Spleen (tissue), 11 donors: ENCODE measurements at regions not wholly inside any gene's neighbourhood (a gene's known extent, or its start where the extent isn't known, plus 50 kb on each side); places are given as distances from the start of the nearest gene placed in this dataset.

ENCODE experiments used
- DNase-seq: peaks from one replicate; pipeline ENCODE4 v3.0.0-alpha.2; 2020
- H3K27ac ChIP-seq, 8 donors: fragments of 200-600 bp; sonication (generic) in 7 of 8; 1 replicate in 4 of 8; 2 replicates in 4 of 8; pipeline versions ENCODE4 v1.5.0 to v1.8.0; 2016 to 2021; ENCODE audit warnings: inconsistent platforms in 4 of 8, mild to moderate bottlenecking in 4 of 8, moderate library complexity in 1 of 8
- H3K27me3 ChIP-seq, 7 donors: fragments of 200-600 bp; sonication (generic) in 6 of 7; replicated peaks in 1 of 7; 1 replicate in 4 of 7; 2 replicates in 3 of 7; pipeline versions ENCODE4 v1.5.0 to v1.8.0; 2016 to 2021; ENCODE audit warnings: inconsistent platforms in 3 of 7, mild to moderate bottlenecking in 1 of 7
- H3K36me3 ChIP-seq, 6 donors: fragments of 200-600 bp; sonication (generic) in 5 of 6; 1 replicate in 4 of 6; 2 replicates in 2 of 6; pipeline versions ENCODE4 v1.5.0 to v1.8.0; 2016 to 2021; ENCODE audit warnings: inconsistent platforms in 2 of 6
- H3K4me1 ChIP-seq, 6 donors: fragments of 200-600 bp; sonication (generic) in 5 of 6; 1 replicate in 3 of 6; 2 replicates in 3 of 6; pipeline versions ENCODE4 v1.5.0 to v1.8.0; 2016 to 2021; ENCODE audit warnings: inconsistent platforms in 3 of 6
- H3K4me3 ChIP-seq, 8 donors: fragments of 200-600 bp; sonication (generic) in 7 of 8; 1 replicate in 4 of 8; 2 replicates in 4 of 8; pipeline versions ENCODE4 v1.5.0 to v1.8.0; 2016 to 2021; ENCODE audit warnings: inconsistent platforms in 4 of 8, mild to moderate bottlenecking in 4 of 8, moderate library complexity in 2 of 8
- H3K9me3 ChIP-seq, 8 donors: fragments of 200-600 bp; sonication (generic) in 7 of 8; 1 replicate in 4 of 8; 2 replicates in 4 of 8; pipeline versions ENCODE4 v1.5.0 to v1.8.0; 2016 to 2021; ENCODE audit warnings: inconsistent platforms in 4 of 8
- POLR2A ChIP-seq, 3 donors: fragments of 450-650 bp; IDR thresholded peaks; one replicate each; pipeline ENCODE4 v1.5.1; 2017; ENCODE audit warnings: antibody characterized with exemption in 3 of 3, mild to moderate bottlenecking in 1 of 3
- POLR2AphosphoS5 ChIP-seq, 3 donors: sonication (generic); formaldehyde crosslinking; IDR thresholded peaks; one replicate each; pipeline ENCODE4 v1.5.1; 2017; ENCODE audit warnings: antibody characterized with exemption in 3 of 3
- WGBS, 5 donors: extraction: QIAGEN DNeasy Blood & Tissue Kit in 3 of 5; methylation state at CpG; one replicate each; pipeline versions ENCODE4 v1.1.5 to v1.1.7; 2013 to 2018; 5-methylcytosine and 5-hydroxymethylcytosine counted together
- intact Hi-C: fragments of 100-400 bp; cut with DNase I; formaldehyde crosslinking; loops from one replicate; pipeline ENCODE4 v1.15.0; 2023; ENCODE audit warnings: low total_unique reads
- TF ChIP-seq, protein P1 (sequence below), 11 experiments: fragments of 200-600 bp in 7 of 11; fragments of 450-650 bp in 4 of 11; sonication (generic) in 4 of 11; IDR thresholded peaks in 8 of 11; conservative IDR thresholded peaks in 3 of 11; 1 replicate in 7 of 11; 2 replicates in 4 of 11; pipeline versions ENCODE4 v1.4.0 to v1.8.0; 2016 to 2021; ENCODE audit warnings: antibody characterized with exemption in 11 of 11, inconsistent platforms in 4 of 11, mild to moderate bottlenecking in 1 of 11
- donor health status: healthy with polysubstance abuse.
- donor health status: DM: no; HTN: no; CAD: no; lungs with moderate emphysema.
- donor health status: DM: no; HTN: no; CAD: no.
- donor health status: Bipolar disorder and iron deficiency.
- donor health status: healthy.
- donor health status: DM: no; HTN: no; CAD: no.
- donor health status: DM: yes; HTN: yes; CAD: no.

DNA sequence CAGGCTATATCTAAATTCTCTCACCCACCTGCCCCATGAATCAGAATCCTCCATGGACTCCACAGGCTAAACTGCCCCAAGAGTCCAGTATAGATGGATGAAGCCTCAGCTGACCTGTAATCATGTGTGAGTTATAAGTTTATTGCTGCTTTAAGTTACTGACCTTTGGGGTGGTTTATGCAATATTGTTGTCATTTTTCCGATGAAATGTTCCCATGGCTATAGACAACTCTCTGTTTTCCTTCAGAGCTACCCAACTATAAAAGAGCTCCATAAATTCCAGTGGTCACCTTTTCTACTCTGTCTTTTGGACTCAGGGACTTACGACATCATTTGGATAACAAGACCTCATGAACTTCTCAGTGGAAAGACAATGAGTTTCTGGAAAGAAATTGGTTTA, 212.1 kb downstream of the BMP2 start:
- H3K4me3 ChIP-seq = no peak overlapping the region
- no peaks in the 10 kb centered on the region for H3K27me3 ChIP-seq
- no peaks in the 10 kb centered on the region for H3K36me3 ChIP-seq
- H3K4me1 ChIP-seq = no peaks in the 10 kb centered on the region
- peaks cover 0 to 22% (median 9%) of the 10 kb centered on the region in 8 donors for H3K9me3 ChIP-seq
- DNase-seq = no peak
- 83 to 93% (median 89%) methylated on average over 2 of the region's 2 CpGs for WGBS, 5 donors
- TF ChIP-seq POLR2AphosphoS5 (IDR thresholded peaks at IDR 0.05) = no peak
- TF ChIP-seq, protein P1, sequence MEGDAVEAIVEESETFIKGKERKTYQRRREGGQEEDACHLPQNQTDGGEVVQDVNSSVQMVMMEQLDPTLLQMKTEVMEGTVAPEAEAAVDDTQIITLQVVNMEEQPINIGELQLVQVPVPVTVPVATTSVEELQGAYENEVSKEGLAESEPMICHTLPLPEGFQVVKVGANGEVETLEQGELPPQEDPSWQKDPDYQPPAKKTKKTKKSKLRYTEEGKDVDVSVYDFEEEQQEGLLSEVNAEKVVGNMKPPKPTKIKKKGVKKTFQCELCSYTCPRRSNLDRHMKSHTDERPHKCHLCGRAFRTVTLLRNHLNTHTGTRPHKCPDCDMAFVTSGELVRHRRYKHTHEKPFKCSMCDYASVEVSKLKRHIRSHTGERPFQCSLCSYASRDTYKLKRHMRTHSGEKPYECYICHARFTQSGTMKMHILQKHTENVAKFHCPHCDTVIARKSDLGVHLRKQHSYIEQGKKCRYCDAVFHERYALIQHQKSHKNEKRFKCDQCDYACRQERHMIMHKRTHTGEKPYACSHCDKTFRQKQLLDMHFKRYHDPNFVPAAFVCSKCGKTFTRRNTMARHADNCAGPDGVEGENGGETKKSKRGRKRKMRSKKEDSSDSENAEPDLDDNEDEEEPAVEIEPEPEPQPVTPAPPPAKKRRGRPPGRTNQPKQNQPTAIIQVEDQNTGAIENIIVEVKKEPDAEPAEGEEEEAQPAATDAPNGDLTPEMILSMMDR (IDR thresholded peaks at IDR 0.05 in 8 of 11, conservative IDR thresholded peaks at IDR 0.05 in 3 of 11) = no peak
- TF ChIP-seq POLR2A (IDR thresholded peaks at IDR 0.05) = no peak
- H3K27ac ChIP-seq = no peak overlapping the region
- intact Hi-C loops = no loop called here

DNA sequence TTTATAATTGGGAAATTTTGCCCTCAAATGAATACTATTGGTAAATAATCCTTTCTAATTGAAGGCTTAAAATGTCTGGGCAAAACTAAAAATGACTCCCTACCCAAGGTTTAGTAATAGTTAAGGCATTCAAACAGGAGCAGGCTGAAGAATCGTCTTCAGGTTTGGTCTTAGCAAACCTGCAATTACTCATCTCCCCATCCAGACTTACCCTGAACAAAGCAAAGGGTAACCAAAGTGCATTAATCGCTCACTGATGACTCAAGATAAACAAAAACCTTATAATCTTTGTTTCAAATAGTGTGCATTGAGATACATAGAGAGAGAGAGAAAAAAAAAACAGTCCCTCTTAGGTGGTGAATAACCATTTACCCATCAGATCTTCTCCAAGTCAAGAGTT, 225.5 kb downstream of the BMP2 start:
- no peaks in the 10 kb centered on the region for H3K36me3 ChIP-seq
- peaks cover 0 to 4% (median 0%) of the 10 kb centered on the region in 8 donors for H3K9me3 ChIP-seq
- TF ChIP-seq POLR2A (IDR thresholded peaks at IDR 0.05) = no peak
- TF ChIP-seq, protein P1 (IDR thresholded peaks at IDR 0.05 in 8 of 11, conservative IDR thresholded peaks at IDR 0.05 in 3 of 11) = no peak
- 77 to 84% (median 79%) methylated on average over 2 of the region's 2 CpGs for WGBS, 5 donors
- no peak for DNase-seq
- no peak overlapping the region for H3K4me3 ChIP-seq
- H3K27me3 ChIP-seq = no peaks in the 10 kb centered on the region
- no peaks in the 10 kb centered on the region for H3K4me1 ChIP-seq
- no peak overlapping the region for H3K27ac ChIP-seq
- intact Hi-C loops = no loop called here

DNA sequence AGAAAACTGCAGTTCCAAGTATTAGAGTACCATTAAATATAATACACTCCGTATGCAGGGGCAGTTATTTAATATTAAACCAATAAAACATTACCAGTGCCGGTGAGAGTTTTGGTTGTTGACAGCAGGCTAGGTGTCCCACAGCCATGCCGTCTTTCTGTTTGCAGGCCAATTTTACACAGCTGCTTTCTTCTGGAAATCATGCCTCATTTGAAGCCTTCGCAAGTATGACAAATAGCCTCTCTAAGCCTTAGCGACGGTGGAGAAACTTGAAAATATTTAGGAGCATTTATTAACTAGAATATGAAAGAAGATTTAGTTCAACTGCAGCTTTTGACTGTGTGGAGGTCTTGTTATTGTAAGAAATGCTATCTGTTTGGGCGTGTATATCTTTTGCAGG, 226.0 kb downstream of the BMP2 start:
- WGBS, 5 donors = 79 to 87% (median 81%) methylated on average over 7 of the region's 7 CpGs
- H3K4me3 ChIP-seq = no peak overlapping the region
- intact Hi-C loops = no loop called here
- no peaks in the 10 kb centered on the region for H3K36me3 ChIP-seq
- no peaks in the 10 kb centered on the region for H3K4me1 ChIP-seq
- no peak for DNase-seq
- TF ChIP-seq, protein P1 (IDR thresholded peaks at IDR 0.05 in 8 of 11, conservative IDR thresholded peaks at IDR 0.05 in 3 of 11) = no peak
- no peak for TF ChIP-seq POLR2AphosphoS5 (IDR thresholded peaks at IDR 0.05)
- TF ChIP-seq POLR2A (IDR thresholded peaks at IDR 0.05) = no peak
- no peaks in the 10 kb centered on the region for H3K27me3 ChIP-seq
- no peak overlapping the region for H3K27ac ChIP-seq
- H3K9me3 ChIP-seq = peaks cover 0 to 7% (median 0%) of the 10 kb centered on the region in 8 donors

DNA sequence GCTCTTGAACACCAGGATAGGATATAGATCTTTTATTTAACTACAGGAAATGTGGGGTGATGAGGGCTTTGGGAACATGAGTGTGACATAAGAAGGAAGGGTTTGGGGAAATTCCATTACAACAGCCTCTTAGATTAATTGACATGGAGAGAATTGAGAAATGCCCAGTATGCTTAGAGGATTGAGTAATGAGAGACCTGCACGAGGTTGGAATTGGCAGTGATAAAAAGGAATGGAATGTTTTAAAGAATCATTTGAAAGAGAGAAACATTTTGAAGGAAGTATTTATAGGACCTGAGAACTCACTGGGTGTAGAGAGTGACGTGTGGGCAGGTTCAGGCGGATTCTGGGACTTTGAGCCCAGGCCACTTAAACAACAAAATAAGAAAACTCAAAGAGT, 227.0 kb downstream of the BMP2 start:
- Histone ChIP-seq H3K4me3 (no peak overlapping the region), H3K27ac (no peak overlapping the region), H3K9me3 (peaks cover 0 to 7% (median 0%) of the 10 kb centered on the region in 8 donors), H3K4me1 (no peaks in the 10 kb centered on the region), H3K36me3 (no peaks in the 10 kb centered on the region), H3K27me3 (no peaks in the 10 kb centered on the region)
- TF ChIP-seq, protein P1 (IDR thresholded peaks at IDR 0.05 in 8 of 11, conservative IDR thresholded peaks at IDR 0.05 in 3 of 11) = no peak
- no peak for TF ChIP-seq POLR2A (IDR thresholded peaks at IDR 0.05)
- DNase-seq = no peak
- intact Hi-C loops = no loop called here
- 61 to 81% (median 74%) methylated on average over 3 of the region's 3 CpGs for WGBS, 5 donors
